OCI-LY3 (cell line): ENCODE measurements at regions not wholly inside any gene's neighbourhood (a gene's known extent, or its start where the extent isn't known, plus 50 kb on each side); places are given as distances from the start of the nearest gene placed in this dataset.

Experiments used
- EZH2phosphoT487 ChIP-seq: fragments of 200-600 bp; shearing (Covaris generic); IDR thresholded peaks from 2 replicates; pipeline ENCODE4 v1.6.1; 2018; ENCODE audit warnings: antibody characterized with exemption, mixed run types, low read depth
- TF ChIP-seq, protein P1 (sequence below): fragments of 200-600, 300-600 bp; sonication (generic); IDR thresholded peaks from 2 replicates; pipeline ENCODE4 v1.5.1; 2014; ENCODE audit warnings: antibody characterized with exemption, low read length, low read depth

DNA sequence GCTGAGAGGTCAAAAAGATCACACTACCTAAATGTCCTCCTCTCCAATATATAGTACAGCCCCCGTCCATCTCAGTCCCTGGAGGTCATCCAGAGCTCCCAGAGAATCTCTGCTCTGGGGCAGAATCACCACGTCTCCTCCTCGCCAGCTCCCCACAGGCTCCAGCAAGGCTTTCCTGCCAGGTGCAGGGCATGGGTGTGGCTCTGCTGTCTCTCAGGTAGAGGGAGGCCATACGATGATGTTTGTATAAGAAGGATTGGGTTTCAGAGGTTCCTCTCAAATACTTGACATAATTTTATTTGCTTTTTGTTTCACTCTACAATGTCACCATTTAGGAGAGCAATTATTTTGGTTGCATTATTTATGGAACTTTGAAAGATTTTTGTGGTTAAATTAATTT lies 98.3 kb upstream of the PRSS58 start:
- TF ChIP-seq, protein P1, sequence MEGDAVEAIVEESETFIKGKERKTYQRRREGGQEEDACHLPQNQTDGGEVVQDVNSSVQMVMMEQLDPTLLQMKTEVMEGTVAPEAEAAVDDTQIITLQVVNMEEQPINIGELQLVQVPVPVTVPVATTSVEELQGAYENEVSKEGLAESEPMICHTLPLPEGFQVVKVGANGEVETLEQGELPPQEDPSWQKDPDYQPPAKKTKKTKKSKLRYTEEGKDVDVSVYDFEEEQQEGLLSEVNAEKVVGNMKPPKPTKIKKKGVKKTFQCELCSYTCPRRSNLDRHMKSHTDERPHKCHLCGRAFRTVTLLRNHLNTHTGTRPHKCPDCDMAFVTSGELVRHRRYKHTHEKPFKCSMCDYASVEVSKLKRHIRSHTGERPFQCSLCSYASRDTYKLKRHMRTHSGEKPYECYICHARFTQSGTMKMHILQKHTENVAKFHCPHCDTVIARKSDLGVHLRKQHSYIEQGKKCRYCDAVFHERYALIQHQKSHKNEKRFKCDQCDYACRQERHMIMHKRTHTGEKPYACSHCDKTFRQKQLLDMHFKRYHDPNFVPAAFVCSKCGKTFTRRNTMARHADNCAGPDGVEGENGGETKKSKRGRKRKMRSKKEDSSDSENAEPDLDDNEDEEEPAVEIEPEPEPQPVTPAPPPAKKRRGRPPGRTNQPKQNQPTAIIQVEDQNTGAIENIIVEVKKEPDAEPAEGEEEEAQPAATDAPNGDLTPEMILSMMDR: no peak
- TF ChIP-seq EZH2phosphoT487: no peak
